SK-N-SH (cell line): ENCODE measurements at regions not wholly inside any gene's neighbourhood (a gene's known extent, or its start where the extent isn't known, plus 50 kb on each side); places are given as distances from the start of the nearest gene placed in this dataset.
"Not testable (repeated sequence)": the region's sequence is repeated elsewhere in the genome, so short reads cannot be mapped to it uniquely, and the experiment has no call there.

Source experiments
- CTCF ChIA-PET: fragments of 300-600, 350-600 bp; formaldehyde crosslinking; extraction: SDS; loops from one replicate; lab custom pipeline; 2021; lab: Yijun Ruan, JAX
- POLR2A ChIA-PET: fragments of 350-600 bp; sonication (Branson Sonifier 250); formaldehyde crosslinking; extraction: SDS; loops from one replicate; lab custom pipeline; 2020; ENCODE audit warnings: antibody characterized with exemption, inconsistent platforms; lab: Yijun Ruan, JAX
- DNase-seq: peaks from one replicate; pipeline ENCODE4 v3.0.0; 2012
- H2AFZ ChIP-seq: fragments of 200-600 bp; sonication (generic); 2 replicates; pipeline ENCODE4 v1.8.1; 2016; ENCODE audit warnings: antibody characterized with exemption, mild to moderate bottlenecking, low read depth
- H3F3A ChIP-seq: fragments of 200-600 bp; sonication (generic); replicated peaks from 2 replicates; pipeline ENCODE3; 2016; ENCODE audit warnings: antibody characterized with exemption, mild to moderate bottlenecking; ENCODE audit not compliant: insufficient read depth
- H3K27ac ChIP-seq, 2 experiments: fragments of 200-500 bp in 1 of 2; fragments of 200-600 bp in 1 of 2; sonication (Bioruptor generic) in 1 of 2; sonication (generic), shearing (Covaris generic) in 1 of 2; 2 replicates each; pipeline versions ENCODE4 v1.5.1 to v1.6.1; 2014 to 2016; ENCODE audit warnings: low read depth in 2 of 2, inconsistent platforms in 1 of 2, low read length in 1 of 2, mild to moderate bottlenecking in 1 of 2, mixed read lengths in 1 of 2
- H3K27me3 ChIP-seq: fragments of 200-600 bp; sonication (generic), shearing (Covaris generic); 2 replicates; pipeline ENCODE4 v1.6.1; 2016; ENCODE audit warnings: mixed run types; ENCODE audit not compliant: insufficient read depth
- H3K36me3 ChIP-seq, 2 experiments: fragments of 200-500 bp in 1 of 2; fragments of 200-600 bp in 1 of 2; sonication (Bioruptor generic) in 1 of 2; sonication (generic) in 1 of 2; replicated peaks in 1 of 2; 2 replicates each; pipeline versions ENCODE3 to v1.5.1; 2014 to 2016; ENCODE audit warnings: low read length in 1 of 2, mild to moderate bottlenecking in 1 of 2; ENCODE audit not compliant: insufficient read depth in 2 of 2, control insufficient read depth in 1 of 2
- H3K4me1 ChIP-seq, 2 experiments: fragments of 200-500 bp in 1 of 2; fragments of 200-600 bp in 1 of 2; sonication (Bioruptor generic) in 1 of 2; sonication (generic), shearing (Covaris generic) in 1 of 2; 2 replicates each; pipeline versions ENCODE4 v1.5.1 to v1.6.1; 2014 to 2016; ENCODE audit warnings: low read depth in 1 of 2, low read length in 1 of 2, mixed run types in 1 of 2; ENCODE audit not compliant: insufficient read depth in 2 of 2, control insufficient read depth in 1 of 2
- H3K4me2 ChIP-seq: fragments of 200-600 bp; sonication (generic), shearing (Covaris generic); 2 replicates; pipeline ENCODE4 v1.6.1; 2017; ENCODE audit warnings: mixed run types
- H3K4me3 ChIP-seq, 2 experiments: fragments of 200-500 bp in 1 of 2; fragments of 200-600 bp in 1 of 2; sonication (Bioruptor generic) in 1 of 2; sonication (generic), shearing (Covaris generic) in 1 of 2; 2 replicates each; pipeline versions ENCODE4 v1.5.1 to v1.8.1; 2014 to 2016; ENCODE audit warnings: low read depth in 2 of 2, inconsistent platforms in 1 of 2, low read length in 1 of 2, mild to moderate bottlenecking in 1 of 2, mixed read lengths in 1 of 2, moderate library complexity in 1 of 2
- H3K79me2 ChIP-seq: fragments of 200-600 bp; sonication (generic); 2 replicates; pipeline ENCODE4 v1.8.1; 2017; ENCODE audit warnings: mild to moderate bottlenecking; ENCODE audit not compliant: insufficient read depth
- H3K9ac ChIP-seq: fragments of 200-600 bp; sonication (generic); 2 replicates; pipeline ENCODE4 v1.6.1; 2017; ENCODE audit warnings: mixed run types
- H3K9me2 ChIP-seq: fragments of 200-600 bp; sonication (generic); 2 replicates; pipeline ENCODE4 v1.6.1; 2017; ENCODE audit warnings: mixed run types
- H3K9me3 ChIP-seq: fragments of 200-600 bp; sonication (generic); 2 replicates; pipeline ENCODE4 v1.6.1; 2017; ENCODE audit warnings: mixed run types, mild to moderate bottlenecking, moderate library complexity
- H4K20me1 ChIP-seq: fragments of 200-600 bp; sonication (generic); 2 replicates; pipeline ENCODE4 v1.6.1; 2017; ENCODE audit warnings: mild to moderate bottlenecking, mixed run types; ENCODE audit not compliant: insufficient read depth
- CHD2 ChIP-seq: fragments of 150-350 bp; IDR thresholded peaks from 2 replicates; pipeline ENCODE4 v1.6.1; 2018; ENCODE audit warnings: low read length; ENCODE audit not compliant: partially characterized antibody
- ELF1 ChIP-seq: IDR thresholded peaks from 2 replicates; pipeline ENCODE4 v1.4.0; 2012
- EZH2phosphoT487 ChIP-seq: fragments of 200-600 bp; sonication (generic); IDR thresholded peaks from 2 replicates; pipeline ENCODE4 v1.6.1; 2017; ENCODE audit warnings: low read depth, mixed run types, mild to moderate bottlenecking, antibody characterized with exemption, moderate library complexity, borderline replicate concordance
- GATA2 ChIP-seq: sonication (generic); formaldehyde crosslinking; IDR thresholded peaks from 2 replicates; pipeline ENCODE4 v1.5.0; 2020; ENCODE audit warnings: mild to moderate bottlenecking, missing genetic modification reagents
- JUND ChIP-seq: IDR thresholded peaks from 2 replicates; pipeline ENCODE4 v1.4.0; 2012
- POLR2AphosphoS5 ChIP-seq: IDR thresholded peaks from 2 replicates; pipeline ENCODE4 v1.6.1; 2012; ENCODE audit warnings: low read depth, low read length
- RAD21 ChIP-seq: IDR thresholded peaks from 2 replicates; pipeline ENCODE4 v1.6.1; 2012; ENCODE audit warnings: mild to moderate bottlenecking, low read length
- SIN3A ChIP-seq: IDR thresholded peaks from 2 replicates; pipeline ENCODE4 v1.6.1; 2012; ENCODE audit warnings: low read depth, mild to moderate bottlenecking, low read length, moderate library complexity, borderline replicate concordance
- TEAD4 ChIP-seq: IDR thresholded peaks from 2 replicates; pipeline ENCODE4 v1.4.0; 2012; ENCODE audit warnings: mild to moderate bottlenecking, borderline replicate concordance; ENCODE audit not compliant: insufficient read depth
- WGBS: methylation state at CpG from one replicate; pipeline ENCODE4 v1.1.6; 2017; ENCODE audit warnings: low lambda C conversion rate; 5-methylcytosine and 5-hydroxymethylcytosine counted together
- TF ChIP-seq, protein P1 (sequence below): fragments of 150-350 bp; IDR thresholded peaks from 2 replicates; pipeline ENCODE4 v1.6.1; 2016; ENCODE audit warnings: mild to moderate bottlenecking, low read depth, low read length
- TF ChIP-seq, protein P2 (sequence below): IDR thresholded peaks from 2 replicates; pipeline ENCODE4 v1.6.1; 2012; ENCODE audit warnings: mild to moderate bottlenecking, low read depth, low read length, moderate library complexity
- TF ChIP-seq, protein P3 (sequence below): IDR thresholded peaks from 2 replicates; pipeline ENCODE4 v1.4.0; 2012; ENCODE audit warnings: low read depth

DNA sequence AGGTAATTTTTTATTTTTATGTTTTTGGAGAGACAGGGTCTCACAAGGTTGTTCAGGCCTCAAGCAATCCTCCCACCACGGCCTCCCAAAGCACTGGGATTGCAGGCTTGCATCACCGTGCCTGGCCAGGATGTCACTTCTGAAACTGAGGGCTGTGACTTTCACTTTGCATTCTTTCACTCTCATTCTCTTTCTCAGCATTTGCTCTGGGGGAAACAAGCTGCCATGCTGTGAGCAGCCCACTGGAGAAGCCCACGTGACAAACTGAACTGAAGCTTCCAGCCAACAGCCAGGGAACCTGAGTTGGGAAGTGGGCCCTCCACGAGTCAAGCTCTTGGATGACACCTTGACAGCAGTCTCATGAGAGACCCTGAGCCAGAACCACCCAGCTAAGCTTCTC is 109.4 kb downstream of the C5orf15 start:
- peaks cover 0 to 2% of the 10 kb centered on the region in 2 experiments; a peak in 1 of 4 replicates for H3K4me1 ChIP-seq
- no peaks in the 10 kb centered on the region for H3K9me2 ChIP-seq
- H3K79me2 ChIP-seq = no peaks in the 10 kb centered on the region
- WGBS = 22% methylated on average over 4 of the region's 4 CpGs
- no peak overlapping the region for H3K9ac ChIP-seq
- POLR2A ChIA-PET = no interaction called here
- H3K36me3 ChIP-seq = no peaks in the 10 kb centered on the region
- no peaks in the 10 kb centered on the region for H3K27me3 ChIP-seq
- no peak for DNase-seq
- no peaks in the 10 kb centered on the region for H3K9me3 ChIP-seq
- H4K20me1 ChIP-seq = no peaks in the 10 kb centered on the region
- H3K4me3 ChIP-seq = no peak overlapping the region
- no peaks in the 10 kb centered on the region for H3F3A ChIP-seq
- CTCF ChIA-PET = interaction anchor here (3.3 kb wide), 1 partner anchor 11 kb away, joined by 21 read pairs; no protein-coding TSS in a partner anchor
- TF ChIP-seq ELF1 (no peak), JUND (no peak), GATA2 (no peak), EZH2phosphoT487 (no peak), RAD21 (no peak), TEAD4 (no peak), CHD2 (no peak), SIN3A (no peak), POLR2AphosphoS5 (no peak)
- TF ChIP-seq, protein P1, sequence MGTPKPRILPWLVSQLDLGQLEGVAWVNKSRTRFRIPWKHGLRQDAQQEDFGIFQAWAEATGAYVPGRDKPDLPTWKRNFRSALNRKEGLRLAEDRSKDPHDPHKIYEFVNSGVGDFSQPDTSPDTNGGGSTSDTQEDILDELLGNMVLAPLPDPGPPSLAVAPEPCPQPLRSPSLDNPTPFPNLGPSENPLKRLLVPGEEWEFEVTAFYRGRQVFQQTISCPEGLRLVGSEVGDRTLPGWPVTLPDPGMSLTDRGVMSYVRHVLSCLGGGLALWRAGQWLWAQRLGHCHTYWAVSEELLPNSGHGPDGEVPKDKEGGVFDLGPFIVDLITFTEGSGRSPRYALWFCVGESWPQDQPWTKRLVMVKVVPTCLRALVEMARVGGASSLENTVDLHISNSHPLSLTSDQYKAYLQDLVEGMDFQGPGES = no peak
- TF ChIP-seq, protein P2, sequence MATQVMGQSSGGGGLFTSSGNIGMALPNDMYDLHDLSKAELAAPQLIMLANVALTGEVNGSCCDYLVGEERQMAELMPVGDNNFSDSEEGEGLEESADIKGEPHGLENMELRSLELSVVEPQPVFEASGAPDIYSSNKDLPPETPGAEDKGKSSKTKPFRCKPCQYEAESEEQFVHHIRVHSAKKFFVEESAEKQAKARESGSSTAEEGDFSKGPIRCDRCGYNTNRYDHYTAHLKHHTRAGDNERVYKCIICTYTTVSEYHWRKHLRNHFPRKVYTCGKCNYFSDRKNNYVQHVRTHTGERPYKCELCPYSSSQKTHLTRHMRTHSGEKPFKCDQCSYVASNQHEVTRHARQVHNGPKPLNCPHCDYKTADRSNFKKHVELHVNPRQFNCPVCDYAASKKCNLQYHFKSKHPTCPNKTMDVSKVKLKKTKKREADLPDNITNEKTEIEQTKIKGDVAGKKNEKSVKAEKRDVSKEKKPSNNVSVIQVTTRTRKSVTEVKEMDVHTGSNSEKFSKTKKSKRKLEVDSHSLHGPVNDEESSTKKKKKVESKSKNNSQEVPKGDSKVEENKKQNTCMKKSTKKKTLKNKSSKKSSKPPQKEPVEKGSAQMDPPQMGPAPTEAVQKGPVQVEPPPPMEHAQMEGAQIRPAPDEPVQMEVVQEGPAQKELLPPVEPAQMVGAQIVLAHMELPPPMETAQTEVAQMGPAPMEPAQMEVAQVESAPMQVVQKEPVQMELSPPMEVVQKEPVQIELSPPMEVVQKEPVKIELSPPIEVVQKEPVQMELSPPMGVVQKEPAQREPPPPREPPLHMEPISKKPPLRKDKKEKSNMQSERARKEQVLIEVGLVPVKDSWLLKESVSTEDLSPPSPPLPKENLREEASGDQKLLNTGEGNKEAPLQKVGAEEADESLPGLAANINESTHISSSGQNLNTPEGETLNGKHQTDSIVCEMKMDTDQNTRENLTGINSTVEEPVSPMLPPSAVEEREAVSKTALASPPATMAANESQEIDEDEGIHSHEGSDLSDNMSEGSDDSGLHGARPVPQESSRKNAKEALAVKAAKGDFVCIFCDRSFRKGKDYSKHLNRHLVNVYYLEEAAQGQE = no peak
- TF ChIP-seq, protein P3, sequence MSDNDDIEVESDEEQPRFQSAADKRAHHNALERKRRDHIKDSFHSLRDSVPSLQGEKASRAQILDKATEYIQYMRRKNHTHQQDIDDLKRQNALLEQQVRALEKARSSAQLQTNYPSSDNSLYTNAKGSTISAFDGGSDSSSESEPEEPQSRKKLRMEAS = no peak
- H3K4me2 ChIP-seq = no peak overlapping the region
- no peak overlapping the region for H2AFZ ChIP-seq
- H3K27ac ChIP-seq = no peak overlapping the region

DNA sequence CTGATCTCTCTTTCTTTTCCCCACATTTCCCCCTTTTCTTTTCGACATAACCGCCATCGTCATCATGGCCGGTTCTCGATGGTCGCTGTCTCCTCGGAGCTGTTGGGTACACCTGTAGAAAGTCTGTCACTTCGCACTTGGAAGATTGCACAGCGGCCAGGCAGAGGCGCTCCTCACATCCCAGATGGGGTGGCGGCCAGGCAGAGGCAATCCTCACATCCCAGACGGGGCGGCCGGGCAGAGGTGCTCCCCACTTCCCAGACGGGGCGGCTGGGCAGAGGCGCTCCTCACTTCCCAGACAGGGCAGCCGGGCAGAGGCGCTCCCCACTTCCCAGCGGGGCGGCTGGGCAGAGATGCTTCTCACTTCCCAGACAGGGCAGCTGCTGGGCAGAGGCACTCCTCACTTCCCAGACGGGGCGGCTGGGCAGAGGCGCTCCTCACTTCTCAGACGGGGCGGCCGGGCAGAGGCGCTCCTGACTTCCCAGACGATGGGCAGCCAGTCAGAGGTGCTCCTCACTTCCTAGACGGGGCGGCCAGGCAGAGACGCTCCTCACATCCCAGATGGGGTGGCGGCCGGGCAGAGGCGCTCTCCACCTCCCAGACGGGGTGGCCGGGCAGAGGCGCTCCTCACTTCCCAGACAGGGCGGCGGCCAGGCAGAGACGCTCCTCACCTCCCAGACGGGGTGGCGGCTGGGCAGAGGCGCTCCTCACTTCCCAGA is 110.7 kb downstream of the C5orf15 start:
- H3K27ac ChIP-seq, H3K27me3 ChIP-seq, H3K4me1 ChIP-seq, H3K4me2 ChIP-seq, DNase-seq, H3K9me2 ChIP-seq, CTCF ChIA-PET, H3K4me3 ChIP-seq, H3K36me3 ChIP-seq, H3K9me3 ChIP-seq, H4K20me1 ChIP-seq, POLR2A ChIA-PET, H2AFZ ChIP-seq, H3K79me2 ChIP-seq, H3F3A ChIP-seq, H3K9ac ChIP-seq: not testable (repeated sequence)
- WGBS = 83% methylated on average over 22 of the region's 44 CpGs
